Astrocyte (in vitro differentiated cells and primary cell): ENCODE measurements at regions not wholly inside any gene's neighbourhood (a gene's known extent, or its start where the extent isn't known, plus 50 kb on each side); places are given as distances from the start of the nearest gene placed in this dataset.
"Not testable (repeated sequence)": the region's sequence is repeated elsewhere in the genome, so short reads cannot be mapped to it uniquely, and the experiment has no call there.

Experiments used
- DNase-seq: peaks from one replicate; pipeline ENCODE4 v3.0.0-alpha.2; 2010; ENCODE audit warnings: low read depth
- FAIRE-seq: peaks from 2 replicates; lab custom pipeline; 2011; peaks lifted over from hg19 to GRCh38; lab: Jason Lieb, UNC
- H2AFZ ChIP-seq: 2 replicates; pipeline ENCODE4 v1.6.0; 2012; ENCODE audit warnings: low read depth, low read length, inconsistent platforms
- H3K27ac ChIP-seq: 2 replicates; pipeline ENCODE4 v1.5.1; 2011; ENCODE audit warnings: low read depth, low read length, inconsistent platforms
- H3K27me3 ChIP-seq: 2 replicates; pipeline ENCODE4 v1.6.0; 2011; ENCODE audit warnings: low read length, inconsistent platforms; ENCODE audit not compliant: insufficient read depth
- H3K36me3 ChIP-seq: 2 replicates; pipeline ENCODE4 v1.5.1; 2011; ENCODE audit warnings: low read length, inconsistent platforms; ENCODE audit not compliant: insufficient read depth
- H3K4me1 ChIP-seq: 2 replicates; pipeline ENCODE4 v1.5.1; 2011; ENCODE audit warnings: low read length, inconsistent platforms; ENCODE audit not compliant: insufficient read depth
- H3K4me2 ChIP-seq: 2 replicates; pipeline ENCODE4 v1.6.0; 2012; ENCODE audit warnings: low read length, inconsistent platforms
- H3K4me3 ChIP-seq: 2 replicates; pipeline ENCODE4 v1.5.1; 2011; ENCODE audit warnings: low read depth, mild to moderate bottlenecking, low read length, inconsistent platforms; ENCODE audit not compliant: insufficient read depth
- H3K79me2 ChIP-seq: 2 replicates; pipeline ENCODE4 v1.6.0; 2012; ENCODE audit warnings: mild to moderate bottlenecking, low read length, inconsistent platforms; ENCODE audit not compliant: insufficient read depth
- H3K9ac ChIP-seq: 2 replicates; pipeline ENCODE4 v1.6.0; 2012; ENCODE audit warnings: mild to moderate bottlenecking, low read length, inconsistent platforms
- H3K9me3 ChIP-seq: 2 replicates; pipeline ENCODE4 v1.5.1; 2012; ENCODE audit warnings: low read depth, mild to moderate bottlenecking, low read length, inconsistent platforms; ENCODE audit not compliant: insufficient read depth
- H4K20me1 ChIP-seq: 2 replicates; pipeline ENCODE4 v1.6.0; 2012; ENCODE audit warnings: low read length, inconsistent platforms; ENCODE audit not compliant: insufficient read depth
- H3K27ac Mint-ChIP-seq: one replicate; pipeline ENCODE4 v1.8.0; 2021; ENCODE audit warnings: mild to moderate bottlenecking, mixed read lengths; ENCODE audit not compliant: unreplicated experiment
- H3K27me3 Mint-ChIP-seq: one replicate; pipeline ENCODE4 v1.8.0; 2021; ENCODE audit warnings: low read depth, mixed read lengths; ENCODE audit not compliant: unreplicated experiment
- H3K36me3 Mint-ChIP-seq: one replicate; pipeline ENCODE4 v1.8.0; 2021; ENCODE audit warnings: low read depth, mixed read lengths; ENCODE audit not compliant: unreplicated experiment
- H3K4me1 Mint-ChIP-seq: one replicate; pipeline ENCODE4 v1.8.0; 2021; ENCODE audit warnings: low read depth, mixed read lengths; ENCODE audit not compliant: unreplicated experiment
- H3K4me3 Mint-ChIP-seq: one replicate; pipeline ENCODE4 v1.8.0; 2021; ENCODE audit warnings: mild to moderate bottlenecking, moderate library complexity, mixed read lengths; ENCODE audit not compliant: unreplicated experiment
- H3K9me3 Mint-ChIP-seq: one replicate; pipeline ENCODE4 v1.8.0; 2021; ENCODE audit warnings: mild to moderate bottlenecking, mixed read lengths; ENCODE audit not compliant: unreplicated experiment
- EZH2 ChIP-seq: IDR thresholded peaks from 2 replicates; pipeline ENCODE4 v1.6.1; 2012; ENCODE audit warnings: mild to moderate bottlenecking, low read length, inconsistent platforms; ENCODE audit not compliant: insufficient read depth
- TF ChIP-seq, protein P1 (sequence below): IDR thresholded peaks from 2 replicates; pipeline ENCODE4 v1.5.1; 2011; ENCODE audit warnings: low read depth, mild to moderate bottlenecking, inconsistent platforms, low read length, moderate library complexity; ENCODE audit not compliant: insufficient read depth

DNA sequence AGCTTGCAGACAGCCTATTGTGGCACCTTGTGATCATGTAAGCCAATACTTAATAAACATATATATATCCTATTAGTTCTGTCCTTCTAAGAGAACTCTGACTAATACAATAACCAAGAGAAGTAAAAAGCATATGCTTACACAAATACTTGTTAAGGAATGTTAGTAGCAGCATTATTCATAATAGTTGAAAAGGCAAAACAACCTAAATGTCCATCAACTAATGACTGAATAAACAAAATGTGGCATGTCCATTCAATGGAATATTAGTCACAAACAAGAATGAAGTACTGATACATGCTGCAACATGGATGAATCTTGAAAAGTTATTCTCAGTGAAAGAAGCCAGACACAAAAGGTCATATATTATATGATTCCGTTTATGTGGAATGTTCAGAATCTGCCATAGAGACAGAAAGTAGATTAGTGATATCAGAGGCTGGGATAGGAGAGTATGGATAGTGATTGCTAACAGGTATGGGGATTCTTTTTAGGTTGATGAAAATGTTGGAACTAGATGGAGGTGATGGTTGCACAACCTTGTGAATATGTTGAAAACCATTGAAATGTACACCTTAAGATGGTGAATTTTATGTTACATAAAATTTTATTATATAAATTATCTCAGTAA is 112.5 kb upstream of the UNC5B start:
- Histone ChIP-seq H3K9me3 (no peaks in the 10 kb centered on the region), H2AFZ (no peak overlapping the region), H3K4me3 (no peak overlapping the region), H4K20me1 (no peaks in the 10 kb centered on the region), H3K27ac (no peak overlapping the region), H3K4me2 (no peak overlapping the region), H3K27me3 (peaks cover 12% of the 10 kb centered on the region), H3K36me3 (no peaks in the 10 kb centered on the region), H3K79me2 (no peaks in the 10 kb centered on the region), H3K9ac (no peak overlapping the region), H3K4me1 (no peaks in the 10 kb centered on the region)
- Mint-ChIP-seq H3K4me1 (no peaks in the 10 kb centered on the region), H3K9me3 (no peaks in the 10 kb centered on the region), H3K4me3 (no peak overlapping the region), H3K27ac (no peak overlapping the region), H3K27me3 (peaks cover 9% of the 10 kb centered on the region), H3K36me3 (no peaks in the 10 kb centered on the region)
- no peak for DNase-seq
- TF ChIP-seq, protein P1, sequence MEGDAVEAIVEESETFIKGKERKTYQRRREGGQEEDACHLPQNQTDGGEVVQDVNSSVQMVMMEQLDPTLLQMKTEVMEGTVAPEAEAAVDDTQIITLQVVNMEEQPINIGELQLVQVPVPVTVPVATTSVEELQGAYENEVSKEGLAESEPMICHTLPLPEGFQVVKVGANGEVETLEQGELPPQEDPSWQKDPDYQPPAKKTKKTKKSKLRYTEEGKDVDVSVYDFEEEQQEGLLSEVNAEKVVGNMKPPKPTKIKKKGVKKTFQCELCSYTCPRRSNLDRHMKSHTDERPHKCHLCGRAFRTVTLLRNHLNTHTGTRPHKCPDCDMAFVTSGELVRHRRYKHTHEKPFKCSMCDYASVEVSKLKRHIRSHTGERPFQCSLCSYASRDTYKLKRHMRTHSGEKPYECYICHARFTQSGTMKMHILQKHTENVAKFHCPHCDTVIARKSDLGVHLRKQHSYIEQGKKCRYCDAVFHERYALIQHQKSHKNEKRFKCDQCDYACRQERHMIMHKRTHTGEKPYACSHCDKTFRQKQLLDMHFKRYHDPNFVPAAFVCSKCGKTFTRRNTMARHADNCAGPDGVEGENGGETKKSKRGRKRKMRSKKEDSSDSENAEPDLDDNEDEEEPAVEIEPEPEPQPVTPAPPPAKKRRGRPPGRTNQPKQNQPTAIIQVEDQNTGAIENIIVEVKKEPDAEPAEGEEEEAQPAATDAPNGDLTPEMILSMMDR = no peak
- FAIRE-seq = no peak

DNA sequence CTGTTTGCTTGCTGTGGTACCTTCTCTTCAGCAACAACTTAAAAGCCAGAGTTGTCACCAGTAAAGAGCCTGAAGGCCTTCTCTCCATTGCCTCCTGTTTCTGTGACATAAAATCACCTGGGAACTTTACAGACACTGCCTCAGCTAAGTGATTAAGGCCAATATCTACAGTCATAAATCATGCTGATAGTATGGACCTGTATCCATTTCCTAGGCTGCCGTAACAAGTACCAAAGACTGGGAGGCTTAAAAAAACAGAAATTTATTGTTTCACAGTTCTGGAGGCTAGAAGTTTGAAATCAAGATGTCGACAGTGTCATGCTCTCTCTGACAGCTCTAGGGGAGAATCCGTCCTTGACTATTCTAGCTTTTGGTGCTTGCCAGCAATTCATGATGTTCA is 108.4 kb upstream of the UNC5B start:
- Mint-ChIP-seq H3K27ac (no peak overlapping the region), H3K36me3 (no peaks in the 10 kb centered on the region), H3K27me3 (peaks cover 19% of the 10 kb centered on the region), H3K9me3 (peaks cover 6% of the 10 kb centered on the region), H3K4me1 (no peaks in the 10 kb centered on the region), H3K4me3 (no peak overlapping the region)
- no peak overlapping the region for H3K4me3 ChIP-seq
- TF ChIP-seq, protein P1 = no peak
- TF ChIP-seq EZH2 = no peak
- no peak overlapping the region for H3K27ac ChIP-seq
- no peaks in the 10 kb centered on the region for H3K9me3 ChIP-seq
- peaks cover 5% of the 10 kb centered on the region for H3K27me3 ChIP-seq
- H2AFZ ChIP-seq = no peak overlapping the region
- no peaks in the 10 kb centered on the region for H3K4me1 ChIP-seq
- FAIRE-seq (no peak), DNase-seq (no peak)
- H3K36me3 ChIP-seq = no peaks in the 10 kb centered on the region
- H3K79me2 ChIP-seq = no peaks in the 10 kb centered on the region
- H3K9ac ChIP-seq = no peak overlapping the region
- no peak overlapping the region for H3K4me2 ChIP-seq
- no peaks in the 10 kb centered on the region for H4K20me1 ChIP-seq

DNA sequence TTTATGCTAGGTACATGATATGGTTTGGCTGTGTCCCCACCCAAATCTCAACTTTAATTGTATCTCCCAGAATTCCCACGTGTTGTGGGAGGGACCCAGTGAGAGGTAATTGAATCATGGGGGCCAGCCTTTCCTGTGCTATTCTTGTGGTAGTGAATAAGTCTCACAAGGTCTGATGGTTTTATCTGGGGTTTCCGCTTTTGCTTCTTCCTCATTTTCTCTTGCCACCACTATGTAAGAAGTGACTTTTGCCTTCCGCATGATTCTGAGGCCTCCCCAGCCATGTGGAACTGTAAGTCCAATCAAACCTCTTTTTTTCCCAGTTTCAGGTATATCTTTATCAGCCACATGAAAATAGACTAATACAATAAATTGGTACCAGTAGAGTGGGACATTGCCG is 106.2 kb upstream of the UNC5B start:
- not testable (repeated sequence) for H4K20me1 ChIP-seq, H3K27me3 ChIP-seq, H3K27ac Mint-ChIP-seq, H3K36me3 Mint-ChIP-seq, H3K4me3 ChIP-seq, H3K4me1 ChIP-seq, H3K4me1 Mint-ChIP-seq, H3K27ac ChIP-seq, H3K9me3 Mint-ChIP-seq, H3K4me3 Mint-ChIP-seq, H3K79me2 ChIP-seq, H3K4me2 ChIP-seq, H2AFZ ChIP-seq, H3K9me3 ChIP-seq, FAIRE-seq, H3K9ac ChIP-seq, DNase-seq, H3K36me3 ChIP-seq
- H3K27me3 Mint-ChIP-seq = peaks cover 13% of the 10 kb centered on the region

DNA sequence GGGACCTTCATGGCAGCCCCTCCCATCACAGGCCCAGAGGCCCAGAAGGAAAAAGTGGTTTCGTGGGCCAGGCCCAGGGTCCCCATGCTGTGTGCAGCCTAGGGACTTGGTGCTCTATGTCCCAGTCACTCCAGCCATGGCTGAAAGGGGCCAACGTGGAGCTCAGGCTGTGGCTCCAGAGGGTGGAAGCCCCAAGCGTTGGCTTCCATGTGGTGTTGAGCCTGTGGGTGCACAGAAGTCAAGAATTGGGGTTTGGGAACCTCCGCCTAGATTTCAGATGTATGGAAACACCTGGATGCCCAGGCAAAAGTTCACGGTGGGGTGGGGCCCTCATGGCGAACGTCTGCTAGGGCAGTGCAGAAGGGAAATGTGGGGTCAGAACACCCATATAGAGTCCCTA is 105.3 kb upstream of the UNC5B start:
- peaks cover 13% of the 10 kb centered on the region for H3K27me3 Mint-ChIP-seq
- not testable (repeated sequence) for H3K4me1 Mint-ChIP-seq, H3K9ac ChIP-seq, H3K27me3 ChIP-seq, H4K20me1 ChIP-seq, H3K27ac Mint-ChIP-seq, H3K4me3 Mint-ChIP-seq, FAIRE-seq, H3K27ac ChIP-seq, H3K4me1 ChIP-seq, H3K9me3 Mint-ChIP-seq, H3K36me3 Mint-ChIP-seq, H3K4me3 ChIP-seq, H3K4me2 ChIP-seq, H2AFZ ChIP-seq, H3K79me2 ChIP-seq, H3K36me3 ChIP-seq, DNase-seq, H3K9me3 ChIP-seq

DNA sequence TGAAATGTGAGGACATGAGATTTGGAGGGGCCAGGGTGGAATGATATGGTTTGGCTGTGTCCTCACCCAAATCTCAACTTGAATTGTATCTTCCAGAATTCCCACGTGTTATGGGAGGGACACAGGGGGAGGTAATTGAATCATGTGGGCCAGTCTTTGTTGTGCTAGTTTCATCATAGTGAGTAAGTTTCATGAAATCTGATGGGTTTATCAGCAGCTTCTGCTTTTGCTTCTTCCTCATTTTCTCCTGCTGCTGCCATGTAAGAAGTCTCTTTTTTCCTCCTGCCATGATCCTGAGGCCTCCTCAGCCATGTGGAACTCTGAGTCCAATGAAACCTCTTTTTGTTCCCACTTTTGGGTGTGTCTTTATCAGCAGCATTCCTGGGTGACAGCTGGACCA is 104.3 kb upstream of the UNC5B start:
- H4K20me1 ChIP-seq, H3K9me3 Mint-ChIP-seq, H3K4me1 Mint-ChIP-seq, H3K27ac Mint-ChIP-seq, H3K79me2 ChIP-seq, H3K36me3 Mint-ChIP-seq, H3K9ac ChIP-seq, H3K27me3 ChIP-seq, H3K4me3 Mint-ChIP-seq, H3K4me1 ChIP-seq, DNase-seq, H3K4me3 ChIP-seq, H3K27ac ChIP-seq, H3K4me2 ChIP-seq, H3K36me3 ChIP-seq, FAIRE-seq, H2AFZ ChIP-seq, H3K9me3 ChIP-seq: not testable (repeated sequence)
- H3K27me3 Mint-ChIP-seq = peaks cover 13% of the 10 kb centered on the region
